HAP-1 (cell line): ENCODE measurements at regions not wholly inside any gene's neighbourhood (a gene's known extent, or its start where the extent isn't known, plus 50 kb on each side); places are given as distances from the start of the nearest gene placed in this dataset.
"Not testable (repeated sequence)": the region's sequence is repeated elsewhere in the genome, so short reads cannot be mapped to it uniquely, and the experiment has no call there.

Source experiments
- DNase-seq, 2 experiments: peaks; one replicate each; pipeline ENCODE4 v3.0.0-alpha.2; 2016 to 2020; ENCODE audit warnings: low spot score in 2 of 2
- H3K27me3 ChIP-seq: fragments of 250-450 bp; sonication (Bioruptor Pico); 2 replicates; pipeline ENCODE4 v1.5.1; 2020; ENCODE audit warnings: low read depth, mild to moderate bottlenecking, moderate library complexity
- H3K36me3 ChIP-seq: fragments of 250-450 bp; sonication (Bioruptor Pico); replicated peaks from 2 replicates; pipeline ENCODE4 v1.5.1; 2020; ENCODE audit warnings: mild to moderate bottlenecking
- H3K4me1 ChIP-seq: fragments of 250-450 bp; sonication (Bioruptor Pico); 2 replicates; pipeline ENCODE4 v1.5.1; 2020; ENCODE audit warnings: mild to moderate bottlenecking
- H3K4me3 ChIP-seq: fragments of 250-450 bp; sonication (Bioruptor Pico); 2 replicates; pipeline ENCODE4 v1.5.1; 2020; ENCODE audit warnings: mild to moderate bottlenecking, moderate library complexity
- H3K9me3 ChIP-seq: fragments of 250-450 bp; sonication (Bioruptor Pico); 2 replicates; pipeline ENCODE4 v1.5.1; 2020; ENCODE audit warnings: mild to moderate bottlenecking, moderate library complexity
- in situ Hi-C: fragments of 300-500 bp; cut with MboI; formaldehyde crosslinking; loops from 3 replicates; pipeline ENCODE4 v1.14.3; 2020; ENCODE audit warnings: low sequenced_read_pairs, inconsistent platforms, mixed read lengths

DNA sequence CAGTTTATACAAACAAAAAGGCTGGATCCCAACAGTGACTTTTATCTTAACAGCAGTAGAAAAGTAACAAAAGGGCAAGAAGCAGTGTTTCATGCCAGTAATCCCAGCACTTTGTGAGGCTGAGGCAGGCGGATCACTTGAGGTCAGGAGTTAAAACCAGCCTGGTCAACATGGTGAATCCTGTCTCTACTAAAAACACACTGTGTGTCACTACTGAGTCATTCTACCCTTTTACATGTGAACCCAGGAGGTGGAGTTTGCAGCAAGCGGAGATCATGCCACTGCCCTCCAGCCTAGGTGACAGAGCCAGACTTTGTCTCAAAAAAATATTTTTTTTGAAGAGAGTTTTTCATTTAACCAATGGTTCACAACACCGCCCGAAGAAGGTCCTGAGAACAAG lies 395.6 kb upstream of the USP9Y start:
- no peaks in the 10 kb centered on the region for H3K9me3 ChIP-seq
- H3K36me3 ChIP-seq: no peaks in the 10 kb centered on the region
- H3K27me3 ChIP-seq: no peaks in the 10 kb centered on the region
- no peak overlapping the region for H3K4me3 ChIP-seq
- no peak for DNase-seq
- in situ Hi-C loops: no loop called here
- H3K4me1 ChIP-seq: no peaks in the 10 kb centered on the region

DNA sequence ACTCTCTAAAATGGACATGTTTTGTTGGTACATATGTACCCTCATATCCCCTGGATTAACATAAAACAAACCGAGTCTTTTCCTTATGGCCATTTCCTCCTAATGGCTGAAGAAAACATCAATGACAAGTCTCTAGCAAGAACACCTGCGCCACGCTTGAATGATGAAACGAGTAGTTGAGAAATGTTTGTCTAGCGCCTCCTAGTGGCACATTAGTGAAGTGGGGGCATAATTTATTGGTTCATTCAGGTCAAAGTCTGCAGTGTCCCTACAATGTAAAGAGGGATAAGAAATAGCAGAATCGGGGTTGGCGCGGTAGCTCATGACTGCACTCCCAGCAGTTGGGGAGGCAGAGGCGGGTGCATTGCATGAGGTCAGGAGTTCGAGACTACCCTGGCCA lies 391.8 kb upstream of the USP9Y start:
- Histone ChIP-seq H3K4me3 (no peak overlapping the region), H3K9me3 (no peaks in the 10 kb centered on the region), H3K4me1 (no peaks in the 10 kb centered on the region), H3K27me3 (no peaks in the 10 kb centered on the region), H3K36me3 (no peaks in the 10 kb centered on the region)
- in situ Hi-C loops: no loop called here
- DNase-seq: no peak

DNA sequence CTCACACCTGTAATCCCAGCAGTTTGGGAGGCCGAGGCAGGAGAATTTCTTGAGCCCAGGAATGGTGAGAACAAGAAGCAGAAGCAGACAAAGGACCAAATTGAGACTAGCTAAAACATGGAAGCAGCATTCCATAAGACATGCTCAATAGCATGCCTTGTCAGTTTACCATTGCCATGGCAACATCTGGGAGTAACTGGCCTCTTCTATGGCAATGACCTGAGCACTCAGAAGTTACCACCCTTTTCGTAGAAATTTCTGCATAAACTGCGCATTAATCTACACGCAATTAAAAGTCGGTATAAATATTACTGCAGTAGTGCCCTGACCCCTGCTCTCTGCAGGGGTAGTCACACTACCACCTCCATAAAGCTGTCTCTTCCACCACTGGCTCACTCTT lies 390.2 kb upstream of the USP9Y start:
- Histone ChIP-seq H3K4me3 (no peak overlapping the region), H3K4me1 (no peaks in the 10 kb centered on the region), H3K27me3 (no peaks in the 10 kb centered on the region), H3K36me3 (no peaks in the 10 kb centered on the region), H3K9me3 (no peaks in the 10 kb centered on the region)
- DNase-seq: no peak
- in situ Hi-C loops: no loop called here

DNA sequence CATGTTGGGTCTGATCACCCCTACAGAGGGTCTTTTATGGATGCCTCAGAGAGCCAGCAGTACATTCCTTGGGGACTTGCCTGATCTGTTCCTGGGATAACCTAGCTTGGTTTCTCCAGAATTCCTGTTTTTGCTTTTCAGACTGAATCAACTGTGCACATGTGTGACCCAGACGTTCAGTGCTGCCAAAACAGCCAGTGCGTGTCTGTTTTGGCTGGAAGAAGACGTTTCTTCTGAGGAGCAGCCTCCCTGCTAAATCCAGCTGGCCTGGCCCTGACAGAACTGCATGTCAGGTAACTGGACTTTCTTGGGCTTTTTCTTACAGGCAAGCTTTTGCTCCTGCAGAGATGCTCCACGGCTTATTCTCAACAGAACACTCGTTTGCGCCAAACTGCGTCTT lies 373.3 kb upstream of the USP9Y start:
- Histone ChIP-seq H3K4me1 (no peaks in the 10 kb centered on the region), H3K4me3 (no peak overlapping the region), H3K9me3 (no peaks in the 10 kb centered on the region), H3K36me3 (no peaks in the 10 kb centered on the region), H3K27me3 (no peaks in the 10 kb centered on the region)
- no peak for DNase-seq
- in situ Hi-C loops: no loop called here

DNA sequence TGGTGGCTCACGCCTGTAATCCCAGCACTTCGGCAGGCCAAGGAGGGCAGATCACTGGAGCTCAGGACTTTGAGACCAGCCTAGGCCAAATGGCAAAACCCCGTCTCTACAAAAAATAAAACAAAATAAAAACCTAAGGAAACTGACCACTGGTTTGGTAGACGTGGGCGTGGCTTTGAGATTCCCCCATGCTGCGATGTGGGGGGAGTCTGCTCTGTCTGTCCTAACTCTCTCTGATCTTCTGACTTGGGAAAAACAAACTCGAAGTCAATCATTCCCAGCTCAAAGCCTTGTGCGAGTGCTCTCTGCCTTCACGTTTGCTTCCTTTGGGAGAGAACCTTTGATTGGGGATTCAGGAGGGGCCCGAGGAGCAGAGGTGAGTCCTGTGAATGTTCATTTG lies 369.1 kb upstream of the USP9Y start:
- DNase-seq, H3K36me3 ChIP-seq, H3K4me3 ChIP-seq, H3K27me3 ChIP-seq, H3K4me1 ChIP-seq, in situ Hi-C loops, H3K9me3 ChIP-seq: not testable (repeated sequence)

DNA sequence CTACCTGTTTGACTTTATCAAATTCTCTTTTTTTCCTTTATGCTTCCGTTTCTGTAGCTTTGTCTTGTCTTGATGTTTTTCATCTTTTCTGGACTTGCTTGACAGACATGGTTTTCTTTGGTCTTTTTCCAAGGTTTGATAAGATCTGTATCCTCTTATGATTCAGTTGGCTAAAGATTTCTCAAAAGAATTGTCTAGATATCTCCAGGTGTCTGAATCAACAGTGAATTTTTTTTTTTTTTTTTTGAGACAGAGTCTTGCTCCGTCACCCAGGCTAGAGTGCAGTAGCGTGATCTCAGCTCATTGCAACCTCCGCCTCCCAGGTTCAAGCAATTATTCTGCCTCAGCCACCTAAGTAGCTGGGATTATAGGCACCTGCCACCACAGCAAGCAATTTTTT lies 357.8 kb upstream of the USP9Y start:
- H3K4me3 ChIP-seq: no peak overlapping the region
- H3K4me1 ChIP-seq: no peaks in the 10 kb centered on the region
- in situ Hi-C loops: no loop called here
- no peaks in the 10 kb centered on the region for H3K9me3 ChIP-seq
- H3K36me3 ChIP-seq: no peaks in the 10 kb centered on the region
- DNase-seq: no peak
- H3K27me3 ChIP-seq: no peaks in the 10 kb centered on the region

DNA sequence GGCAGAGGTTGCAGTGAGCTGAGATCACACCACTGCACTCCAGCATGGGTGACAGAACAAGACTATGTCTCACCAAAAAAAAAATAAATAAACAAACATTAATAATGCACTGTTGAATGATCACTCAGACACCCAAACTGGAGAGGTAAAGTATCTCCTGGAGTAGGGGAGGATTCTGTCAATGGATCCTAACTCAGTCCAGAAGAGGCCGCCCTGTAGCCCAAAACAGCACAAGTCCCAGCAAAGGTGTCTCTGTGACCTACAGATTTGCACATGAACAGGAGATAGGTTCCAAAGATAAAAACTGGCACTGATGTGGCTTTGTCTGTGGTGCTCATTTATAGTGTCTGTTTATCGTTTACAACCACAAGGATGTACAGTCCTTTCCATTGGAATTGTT lies 352.9 kb upstream of the USP9Y start:
- Histone ChIP-seq H3K4me1 (no peaks in the 10 kb centered on the region), H3K9me3 (no peaks in the 10 kb centered on the region), H3K36me3 (no peaks in the 10 kb centered on the region), H3K27me3 (no peaks in the 10 kb centered on the region), H3K4me3 (no peak overlapping the region)
- DNase-seq: no peak
- in situ Hi-C loops: no loop called here

DNA sequence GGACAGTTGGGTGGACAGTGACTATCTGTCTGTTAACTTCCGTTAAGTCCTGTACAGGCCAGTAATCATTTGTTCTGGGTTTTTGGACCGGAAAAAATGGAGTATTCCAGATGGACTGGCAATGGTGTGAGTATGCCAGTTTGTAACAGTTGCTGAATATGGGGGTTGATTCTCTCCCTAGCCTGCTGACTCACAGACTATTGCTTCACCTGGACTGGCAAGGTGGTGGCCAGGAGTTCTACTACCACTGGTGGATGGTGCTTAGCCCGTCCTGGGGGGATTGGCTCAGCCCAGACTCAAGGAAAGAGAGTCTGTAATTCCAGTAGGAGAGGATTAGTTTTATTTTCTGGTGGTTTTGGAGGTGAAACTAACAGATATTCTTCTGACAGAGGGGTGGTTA lies 343.8 kb upstream of the USP9Y start:
- Histone ChIP-seq H3K27me3 (no peaks in the 10 kb centered on the region), H3K4me1 (no peaks in the 10 kb centered on the region), H3K4me3 (no peak overlapping the region), H3K9me3 (no peaks in the 10 kb centered on the region), H3K36me3 (no peaks in the 10 kb centered on the region)
- in situ Hi-C loops: no loop called here
- DNase-seq: no peak

DNA sequence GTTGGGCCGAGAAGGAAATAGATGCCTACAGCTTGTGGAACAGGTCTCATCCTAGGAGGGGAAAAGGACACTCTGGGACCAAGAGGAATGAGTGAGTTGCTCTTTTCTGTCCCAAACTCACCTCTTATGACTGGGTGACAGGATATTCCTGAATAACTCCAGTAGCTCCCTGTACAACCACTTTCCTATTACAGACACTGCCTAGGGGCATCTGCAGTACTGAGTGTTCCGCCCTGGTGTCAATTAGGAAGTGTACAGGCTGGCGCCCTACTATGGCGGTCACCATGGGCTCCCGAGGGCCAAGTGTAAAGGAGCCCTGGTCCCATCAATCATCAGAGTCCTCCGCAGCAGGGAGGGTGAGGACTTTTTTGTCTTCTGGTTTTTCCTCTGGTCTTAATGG lies 343.4 kb upstream of the USP9Y start:
- Histone ChIP-seq H3K9me3 (no peaks in the 10 kb centered on the region), H3K27me3 (no peaks in the 10 kb centered on the region), H3K4me3 (no peak overlapping the region), H3K36me3 (no peaks in the 10 kb centered on the region), H3K4me1 (no peaks in the 10 kb centered on the region)
- DNase-seq: no peak
- in situ Hi-C loops: no loop called here

DNA sequence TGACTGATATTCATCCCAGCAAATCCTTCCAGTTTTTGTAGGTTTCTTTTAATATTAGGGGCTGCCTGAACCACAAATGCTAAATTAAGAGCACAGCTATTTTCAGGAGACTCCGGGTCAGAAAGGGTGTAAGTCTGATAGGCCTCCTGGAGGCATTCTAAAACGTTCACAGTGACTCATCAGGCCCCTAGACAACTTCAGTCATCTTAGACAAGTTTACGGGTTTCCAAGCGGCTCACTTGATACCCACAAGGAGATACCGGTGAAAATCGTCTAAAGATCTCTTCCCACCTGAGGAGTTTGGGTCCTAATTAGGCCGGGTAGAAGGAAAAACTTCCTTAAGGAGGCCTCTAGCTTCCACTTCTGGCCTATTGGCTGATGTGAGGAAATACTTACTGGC lies 342.7 kb upstream of the USP9Y start:
- no peak overlapping the region for H3K4me3 ChIP-seq
- no peaks in the 10 kb centered on the region for H3K27me3 ChIP-seq
- no peaks in the 10 kb centered on the region for H3K4me1 ChIP-seq
- no peak for DNase-seq
- no peaks in the 10 kb centered on the region for H3K9me3 ChIP-seq
- in situ Hi-C loops: no loop called here
- H3K36me3 ChIP-seq: no peaks in the 10 kb centered on the region

DNA sequence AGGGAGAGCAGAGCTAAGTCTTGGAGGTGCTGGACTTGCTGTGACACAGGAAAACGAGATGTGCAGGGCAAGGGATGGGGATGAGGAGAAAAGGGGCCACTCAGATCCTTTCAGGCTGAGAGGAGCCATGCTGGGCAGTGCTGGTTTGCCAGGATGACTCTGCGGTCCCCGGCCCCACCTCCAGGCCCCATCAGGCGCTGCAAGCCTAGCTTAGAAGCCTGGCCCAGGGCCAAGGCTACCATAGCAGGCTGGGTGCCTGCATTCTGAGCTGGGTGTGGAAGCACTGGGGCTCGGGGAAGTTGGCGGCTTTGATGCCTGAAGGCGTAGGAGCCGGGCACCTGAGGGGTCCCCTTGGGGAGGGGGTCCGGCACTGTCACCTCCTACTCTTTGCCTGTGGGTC lies 341.2 kb upstream of the USP9Y start:
- in situ Hi-C loops: no loop called here

DNA sequence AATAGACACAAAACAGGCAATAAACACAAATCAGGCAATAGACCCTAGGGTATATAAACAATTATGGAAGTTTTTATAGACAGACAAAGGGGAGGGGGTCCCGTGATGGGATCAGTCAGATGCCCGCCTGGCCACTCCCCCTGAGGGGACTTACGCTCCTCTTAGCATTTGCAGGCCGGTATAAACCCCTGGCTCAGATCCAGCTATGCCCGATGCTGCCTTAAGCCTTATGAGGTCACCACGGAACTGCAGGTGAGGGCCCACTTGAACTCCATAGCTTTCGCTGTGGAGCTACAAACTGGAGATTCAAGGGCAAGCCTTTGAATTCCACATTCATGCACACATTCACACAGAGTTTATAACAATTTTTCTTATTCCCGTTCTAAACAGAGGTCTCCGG lies 340.5 kb upstream of the USP9Y start:
- in situ Hi-C loops: no loop called here
- no peaks in the 10 kb centered on the region for H3K9me3 ChIP-seq
- no peaks in the 10 kb centered on the region for H3K4me1 ChIP-seq
- no peaks in the 10 kb centered on the region for H3K36me3 ChIP-seq
- H3K4me3 ChIP-seq: no peak overlapping the region
- DNase-seq: no peak
- H3K27me3 ChIP-seq: no peaks in the 10 kb centered on the region

More for the DNA sequence above, 341.2 kb upstream of the USP9Y start:
- no peaks in the 10 kb centered on the region for H3K9me3 ChIP-seq
- no peaks in the 10 kb centered on the region for H3K27me3 ChIP-seq
- H3K4me3 ChIP-seq: no peak overlapping the region
- no peak for DNase-seq
- H3K36me3 ChIP-seq: no peaks in the 10 kb centered on the region
- H3K4me1 ChIP-seq: no peaks in the 10 kb centered on the region

DNA sequence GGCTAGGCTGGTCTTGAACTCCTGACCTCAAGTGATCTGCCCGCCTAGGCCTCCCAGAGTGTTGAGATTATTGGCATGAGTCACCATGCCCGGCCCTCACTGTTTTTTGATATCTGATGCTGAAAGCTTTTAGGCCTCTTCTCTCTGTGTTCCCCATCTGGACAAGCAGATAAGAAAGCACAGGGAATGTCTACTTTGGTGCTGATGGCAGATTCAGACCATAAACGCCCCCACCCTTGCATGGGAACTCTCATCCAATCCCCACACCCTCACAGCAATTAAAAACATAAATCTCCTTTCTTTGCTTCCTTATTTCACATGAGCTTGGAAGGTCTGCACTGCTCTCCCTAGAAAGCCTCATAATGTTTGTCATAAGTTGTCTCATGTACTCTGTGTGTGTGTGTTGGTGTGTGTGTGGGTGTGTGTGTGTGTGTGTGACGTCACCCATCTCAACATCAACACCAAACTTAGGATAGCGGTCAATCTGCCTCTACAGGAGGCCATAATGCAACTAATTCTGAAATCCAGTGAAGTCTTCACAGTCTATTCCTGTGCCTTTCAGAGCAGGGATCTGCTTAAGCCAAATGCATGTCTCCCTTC lies 335.6 kb upstream of the USP9Y start:
- Histone ChIP-seq H3K4me3 (no peak overlapping the region), H3K4me1 (no peaks in the 10 kb centered on the region), H3K9me3 (no peaks in the 10 kb centered on the region), H3K36me3 (no peaks in the 10 kb centered on the region), H3K27me3 (no peaks in the 10 kb centered on the region)
- DNase-seq: no peak
- in situ Hi-C loops: no loop called here

DNA sequence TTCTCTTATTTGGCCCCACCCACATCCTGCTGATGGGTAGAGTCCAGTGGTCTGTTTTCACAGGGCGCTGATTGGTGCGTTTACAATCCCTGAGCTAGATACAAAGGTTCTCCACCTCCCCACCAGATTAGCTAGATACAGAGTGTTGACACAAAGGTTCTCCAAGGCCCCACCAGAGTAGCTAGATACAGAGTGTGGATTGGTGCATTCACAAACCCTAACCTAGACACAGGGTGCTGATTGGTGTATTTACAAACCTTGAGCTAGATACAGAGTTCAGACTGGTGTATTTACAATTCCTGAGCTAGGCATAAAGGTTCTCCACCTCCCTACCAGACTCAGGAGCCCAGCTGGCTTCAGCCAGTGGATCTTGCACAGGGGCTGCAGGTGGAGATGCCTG lies 326.4 kb upstream of the USP9Y start:
- H3K4me3 ChIP-seq, DNase-seq: not testable (repeated sequence)

More for the DNA sequence above, 326.4 kb upstream of the USP9Y start:
- H3K9me3 ChIP-seq, H3K4me1 ChIP-seq, in situ Hi-C loops, H3K36me3 ChIP-seq, H3K27me3 ChIP-seq: not testable (repeated sequence)
